Activated T-helper 1 cell treated with Interleukin-2 at 50 U/mL for 16 hours (primary cell): ENCODE measurements at regions not wholly inside any gene's neighbourhood (a gene's known extent, or its start where the extent isn't known, plus 50 kb on each side); places are given as distances from the start of the nearest gene placed in this dataset.

ENCODE experiments used
- DNase-seq: peaks from one replicate; pipeline ENCODE4 v3.0.0-alpha.2; 2020; ENCODE audit warnings: low read depth

GRCh38 chr6:40340957-40341356 lies 246.2 kb downstream of the LRFN2 start:
- no peak for DNase-seq

- DNase-seq, result no peak
Observed at GRCh38 chr6:40340196-40340595, 247.0 kb downstream of the LRFN2 start.

- DNase-seq, result no peak
Observed at GRCh38 chr6:40338306-40338705, 248.9 kb downstream of the LRFN2 start.

- DNase-seq, result no peak
Observed at GRCh38 chr6:40336940-40337760, 250.0 kb downstream of the LRFN2 start.

GRCh38 chr6:40336296-40336695 lies 250.9 kb downstream of the LRFN2 start:
- DNase-seq, result no peak

- no peak for DNase-seq
Observed at GRCh38 chr6:40334496-40335270, 252.5 kb downstream of the LRFN2 start.

GRCh38 chr6:40331545-40331944 lies 255.6 kb downstream of the LRFN2 start:
- DNase-seq, result no peak

- DNase-seq, result no peak
Observed at GRCh38 chr6:40330301-40330721, 256.9 kb downstream of the LRFN2 start.

- DNase-seq, result no peak
Observed at GRCh38 chr6:40328986-40329545, 258.1 kb downstream of the LRFN2 start.

GRCh38 chr6:40328386-40328985 lies 258.7 kb downstream of the LRFN2 start:
- DNase-seq, result peak; percentile 17

- no peak for DNase-seq
Observed at GRCh38 chr6:40326714-40327421, 260.3 kb downstream of the LRFN2 start.

GRCh38 chr6:40325791-40326190 lies 261.4 kb downstream of the LRFN2 start:
- DNase-seq, result no peak

- DNase-seq, result no peak
Observed at GRCh38 chr6:40325041-40325440, 262.1 kb downstream of the LRFN2 start.

- no peak for DNase-seq
Observed at GRCh38 chr6:40323881-40324634, 263.1 kb downstream of the LRFN2 start.

- no peak for DNase-seq
Observed at GRCh38 chr6:40322336-40322735, 264.8 kb downstream of the LRFN2 start.

- DNase-seq, result no peak
Observed at GRCh38 chr6:40321616-40322015, 265.5 kb downstream of the LRFN2 start.

- no peak for DNase-seq
Observed at GRCh38 chr6:40320947-40321346, 266.2 kb downstream of the LRFN2 start.

- DNase-seq, result no peak
Observed at GRCh38 chr6:40320441-40320840, 266.7 kb downstream of the LRFN2 start.

GRCh38 chr6:40319124-40319523 lies 268.0 kb downstream of the LRFN2 start:
- DNase-seq, result no peak

GRCh38 chr6:40315060-40315459 lies 272.1 kb downstream of the LRFN2 start:
- no peak for DNase-seq

GRCh38 chr6:40313582-40313981 lies 273.6 kb downstream of the LRFN2 start:
- DNase-seq, result no peak
